KMS-11 (cell line): ENCODE measurements at regions not wholly inside any gene's neighbourhood (a gene's known extent, or its start where the extent isn't known, plus 50 kb on each side); places are given as distances from the start of the nearest gene placed in this dataset.

ENCODE experiments used
- H2AFZ ChIP-seq: fragments of 200-600 bp; sonication (generic); 2 replicates; pipeline ENCODE4 v1.6.1; 2016; ENCODE audit warnings: antibody characterized with exemption, mixed run types, low read depth
- H3K27ac ChIP-seq: fragments of 200-600 bp; sonication (generic); 2 replicates; pipeline ENCODE4 v1.6.1; 2016; ENCODE audit warnings: mild to moderate bottlenecking, mixed run types
- H3K27me3 ChIP-seq: fragments of 200-600 bp; sonication (generic); 2 replicates; pipeline ENCODE4 v1.6.1; 2017; ENCODE audit warnings: mild to moderate bottlenecking, low read depth, mixed run types, moderate library complexity; ENCODE audit not compliant: insufficient read depth
- H3K36me3 ChIP-seq: fragments of 200-600 bp; sonication (generic); 2 replicates; pipeline ENCODE4 v1.6.1; 2017; ENCODE audit warnings: mild to moderate bottlenecking, mixed run types; ENCODE audit not compliant: insufficient read depth
- H3K4me1 ChIP-seq: fragments of 200-600 bp; sonication (generic); 2 replicates; pipeline ENCODE4 v1.6.1; 2016; ENCODE audit warnings: mild to moderate bottlenecking, low read depth, mixed run types; ENCODE audit not compliant: poor library complexity, severe bottlenecking
- H3K4me2 ChIP-seq: fragments of 200-600 bp; sonication (generic); 2 replicates; pipeline ENCODE4 v1.7.0; 2016; ENCODE audit warnings: mild to moderate bottlenecking, mixed run types
- H3K4me3 ChIP-seq: fragments of 200-600 bp; sonication (generic); IDR thresholded peaks from 2 replicates; pipeline ENCODE4 v1.6.1; 2017; ENCODE audit warnings: low read depth, low read length, mixed read lengths; ENCODE audit not compliant: insufficient read depth
- H3K79me2 ChIP-seq: fragments of 200-600 bp; sonication (generic); 2 replicates; pipeline ENCODE4 v1.6.1; 2016; ENCODE audit warnings: low read depth, mixed run types; ENCODE audit not compliant: insufficient read depth
- H3K9ac ChIP-seq: fragments of 200-600 bp; sonication (generic); 2 replicates; pipeline ENCODE4 v1.6.1; 2016; ENCODE audit warnings: mild to moderate bottlenecking, mixed run types
- H4K20me1 ChIP-seq: fragments of 200-600 bp; sonication (generic); 2 replicates; pipeline ENCODE4 v1.6.1; 2016; ENCODE audit warnings: mild to moderate bottlenecking, mixed run types; ENCODE audit not compliant: insufficient read depth
- CTCF ChIP-seq: fragments of 200-600 bp; sonication (generic); conservative IDR thresholded peaks from 2 replicates; pipeline ENCODE4 v1.6.1; 2017; ENCODE audit warnings: low read depth, mild to moderate bottlenecking, antibody characterized with exemption, low read length, moderate library complexity, mixed read lengths

- Histone ChIP-seq H2AFZ (no peak overlapping the region), H3K36me3 (no peaks in the 10 kb centered on the region), H3K4me1 (no peaks in the 10 kb centered on the region), H3K27ac (no peak overlapping the region), H3K4me3 (no peak overlapping the region), H3K4me2 (no peak overlapping the region), H3K27me3 (no peaks in the 10 kb centered on the region), H3K9ac (no peak overlapping the region), H3K79me2 (no peaks in the 10 kb centered on the region), H4K20me1 (no peaks in the 10 kb centered on the region)
- TF ChIP-seq CTCF = no peak
These were observed 373.4 kb downstream of the JRKL start for GRCh38 chr11:96763244-96763643.

- Histone ChIP-seq H3K27ac (no peak overlapping the region), H3K36me3 (no peaks in the 10 kb centered on the region), H3K9ac (no peak overlapping the region), H3K4me1 (no peaks in the 10 kb centered on the region), H3K4me3 (no peak overlapping the region), H3K27me3 (no peaks in the 10 kb centered on the region), H2AFZ (no peak overlapping the region), H3K79me2 (no peaks in the 10 kb centered on the region), H4K20me1 (no peaks in the 10 kb centered on the region), H3K4me2 (no peak overlapping the region)
- TF ChIP-seq CTCF = no peak
These were observed 388.5 kb downstream of the JRKL start for GRCh38 chr11:96778272-96778671.

GRCh38 chr11:96779030-96779429, 389.2 kb downstream of the JRKL start:
- TF ChIP-seq CTCF = no peak
- Histone ChIP-seq H3K36me3 (no peaks in the 10 kb centered on the region), H3K4me2 (no peak overlapping the region), H3K9ac (no peak overlapping the region), H3K27ac (no peak overlapping the region), H3K4me1 (no peaks in the 10 kb centered on the region), H3K4me3 (no peak overlapping the region), H2AFZ (no peak overlapping the region), H3K27me3 (no peaks in the 10 kb centered on the region), H3K79me2 (no peaks in the 10 kb centered on the region), H4K20me1 (no peaks in the 10 kb centered on the region)

- no peaks in the 10 kb centered on the region for H3K27me3 ChIP-seq
- H3K36me3 ChIP-seq = no peaks in the 10 kb centered on the region
- TF ChIP-seq CTCF = no peak
- H3K9ac ChIP-seq = no peak overlapping the region
- no peaks in the 10 kb centered on the region for H4K20me1 ChIP-seq
- no peak overlapping the region for H3K27ac ChIP-seq
- no peaks in the 10 kb centered on the region for H3K4me1 ChIP-seq
- H3K4me3 ChIP-seq = no peak overlapping the region
- H3K4me2 ChIP-seq = no peak overlapping the region
- H2AFZ ChIP-seq = no peak overlapping the region
- H3K79me2 ChIP-seq = no peaks in the 10 kb centered on the region
These were observed 391.3 kb downstream of the JRKL start for GRCh38 chr11:96781082-96781481.

GRCh38 chr11:96782632-96783031, 392.8 kb downstream of the JRKL start:
- no peak overlapping the region for H3K27ac ChIP-seq
- no peak overlapping the region for H2AFZ ChIP-seq
- TF ChIP-seq CTCF = no peak
- H3K4me2 ChIP-seq = no peak overlapping the region
- no peaks in the 10 kb centered on the region for H3K79me2 ChIP-seq
- no peaks in the 10 kb centered on the region for H4K20me1 ChIP-seq
- H3K9ac ChIP-seq = no peak overlapping the region
- no peak overlapping the region for H3K4me3 ChIP-seq
- no peaks in the 10 kb centered on the region for H3K36me3 ChIP-seq
- no peaks in the 10 kb centered on the region for H3K4me1 ChIP-seq
- H3K27me3 ChIP-seq = no peaks in the 10 kb centered on the region
